A549 (cell line): ENCODE measurements at regions not wholly inside any gene's neighbourhood (a gene's known extent, or its start where the extent isn't known, plus 50 kb on each side); places are given as distances from the start of the nearest gene placed in this dataset.

Experiments
- ATAC-seq, 2 experiments: fragments of 200-7000 bp in 1 of 2; fragments of >200 bp in 1 of 2; cut with Nextera tagmentation in 1 of 2; cut with Tn5 transposase in 1 of 2; 3 replicates each; pipeline versions ENCODE4 v1.8.0 to v1.9.1; 2018 to 2020; ENCODE audit warnings: mild to moderate bottlenecking in 1 of 2, moderate library complexity in 1 of 2
- CTCF ChIA-PET: fragments of 300-600 bp; sonication (Branson Sonifier 250); formaldehyde crosslinking; extraction: SDS; loops from one replicate; lab custom pipeline; 2021; ENCODE audit warnings: antibody characterized with exemption, inconsistent platforms; lab: Yijun Ruan, JAX
- POLR2A ChIA-PET: fragments of 350-600 bp; formaldehyde crosslinking; extraction: SDS; loops from one replicate; lab custom pipeline; 2021; ENCODE audit warnings: antibody characterized with exemption, inconsistent platforms; lab: Yijun Ruan, JAX
- DNase-seq, 2 experiments: peaks; one replicate each; pipeline versions ENCODE4 v3.0.0 to v3.0.0-alpha.2; 2011 to 2016; ENCODE audit warnings: low read depth in 1 of 2, low spot score in 1 of 2
- FAIRE-seq: peaks from 2 replicates; lab custom pipeline; 2011; peaks lifted over from hg19 to GRCh38; lab: Jason Lieb, UNC
- H3K27ac ChIP-seq, 2 experiments: fragments of >200 bp; sonication (Bioruptor Twin); formaldehyde crosslinking; 3 replicates each; pipeline ENCODE4 v1.5.1; 2016 to 2017
- H3K4me1 ChIP-seq: fragments of >200 bp; sonication (Bioruptor Twin); formaldehyde crosslinking; 3 replicates; pipeline ENCODE4 v1.6.1; 2016
- H3K4me2 ChIP-seq: fragments of >200 bp; sonication (Bioruptor Twin); formaldehyde crosslinking; 3 replicates; pipeline ENCODE4 v1.6.1; 2016
- H3K4me3 ChIP-seq: fragments of >200 bp; sonication (Bioruptor Twin); formaldehyde crosslinking; 3 replicates; pipeline ENCODE4 v1.5.1; 2016
- H3K9me3 ChIP-seq: fragments of >200 bp; sonication (Bioruptor Twin); formaldehyde crosslinking; 3 replicates; pipeline ENCODE4 v1.6.1; 2016
- BCL3 ChIP-seq: fragments of >200 bp; sonication (Bioruptor Twin); formaldehyde crosslinking; IDR thresholded peaks from 3 replicates; pipeline ENCODE4 v1.6.1; 2016
- CBX8 ChIP-seq: fragments of 200-600 bp; sonication (generic); IDR thresholded peaks from 2 replicates; pipeline ENCODE4 v1.6.1; 2016
- EHMT2 ChIP-seq: fragments of 200-600 bp; sonication (generic); IDR thresholded peaks from 2 replicates; pipeline ENCODE4 v1.6.1; 2016; ENCODE audit warnings: antibody characterized with exemption, low read depth, mild to moderate bottlenecking, moderate library complexity
- GATA3 ChIP-seq: IDR thresholded peaks from 2 replicates; pipeline ENCODE4 v1.6.1; 2012; ENCODE audit warnings: borderline replicate concordance
- HEYL ChIP-seq: fragments of 250-450 bp; sonication (Bioruptor Pico); IDR thresholded peaks from 2 replicates; pipeline ENCODE4 v1.8.0; 2021; ENCODE audit warnings: mild to moderate bottlenecking, moderate library complexity
- HOXA7 ChIP-seq: fragments of 250-450 bp; sonication (Bioruptor Pico); IDR thresholded peaks from 2 replicates; pipeline ENCODE4 v1.5.0; 2020; ENCODE audit warnings: mild to moderate bottlenecking, moderate library complexity
- JUNB ChIP-seq: fragments of >200 bp; sonication (Bioruptor Twin); formaldehyde crosslinking; IDR thresholded peaks from 2 replicates; pipeline ENCODE4 v1.6.1; 2016
- MAFK ChIP-seq: fragments of 450-650 bp; IDR thresholded peaks from 2 replicates; pipeline ENCODE4 v1.6.1; 2014; ENCODE audit not compliant: partially characterized antibody
- NPAS2 ChIP-seq: fragments of 250-450 bp; sonication (Bioruptor Pico); IDR thresholded peaks from 2 replicates; pipeline ENCODE4 v1.8.0; 2022; ENCODE audit warnings: mild to moderate bottlenecking, moderate library complexity, borderline replicate concordance
- PBX3 ChIP-seq: IDR thresholded peaks from 2 replicates; pipeline ENCODE4 v1.6.1; 2012
- POLR2AphosphoS2 ChIP-seq: conservative IDR thresholded peaks from 2 replicates; pipeline ENCODE4 v1.6.1; 2012; ENCODE audit warnings: low read length, improper control_type of control experiment, inconsistent platforms
- RAD21 ChIP-seq, 2 experiments: fragments of >200 bp in 1 of 2; sonication (Bioruptor Twin) in 1 of 2; formaldehyde crosslinking in 1 of 2; IDR thresholded peaks in 1 of 2; conservative IDR thresholded peaks in 1 of 2; 2 replicates in 1 of 2; 3 replicates in 1 of 2; pipeline ENCODE4 v1.6.1; 2012 to 2018; ENCODE audit warnings: inconsistent platforms in 1 of 2
- SMC3 ChIP-seq: fragments of >200 bp; sonication (Bioruptor Twin); formaldehyde crosslinking; IDR thresholded peaks from 3 replicates; pipeline ENCODE4 v1.6.1; 2018; ENCODE audit warnings: inconsistent platforms
- TFCP2L1 ChIP-seq: fragments of 250-450 bp; sonication (Bioruptor Pico); IDR thresholded peaks from 2 replicates; pipeline ENCODE4 v1.5.0; 2021; ENCODE audit warnings: mild to moderate bottlenecking
- TP53 ChIP-seq: fragments of 250-450 bp; sonication (Bioruptor Pico); IDR thresholded peaks from 2 replicates; pipeline ENCODE4 v1.5.0; 2021; ENCODE audit warnings: mild to moderate bottlenecking, moderate library complexity
- USF2 ChIP-seq: fragments of 450-650 bp; IDR thresholded peaks from 2 replicates; pipeline ENCODE4 v1.6.1; 2014; ENCODE audit warnings: antibody characterized with exemption
- WGBS: methylation state at CpG from one replicate; pipeline ENCODE4 v1.1.6; 2017; ENCODE audit errors: missing lambda C conversion rate; 5-methylcytosine and 5-hydroxymethylcytosine counted together
- TF ChIP-seq, protein P1 (sequence below): IDR thresholded peaks from 2 replicates; pipeline ENCODE4 v1.6.1; 2012; ENCODE audit warnings: low read depth, borderline replicate concordance

- ChIA-PET CTCF (no interaction called here), POLR2A (no interaction called here)
- Histone ChIP-seq H3K9me3 (no peaks in the 10 kb centered on the region), H3K4me3 (no peak overlapping the region), H3K27ac (no peak overlapping the region), H3K4me1 (no peaks in the 10 kb centered on the region), H3K4me2 (no peak overlapping the region)
- DNase-seq (no peak), FAIRE-seq (no peak), ATAC-seq (no peak)
- TF ChIP-seq HOXA7 (CRISPR knock-in tag): no peak
- TF ChIP-seq BCL3: no peak
- TF ChIP-seq CBX8: no peak
- TF ChIP-seq TP53: no peak
- no peak for TF ChIP-seq PBX3
- no peak for TF ChIP-seq SMC3
- no peak for TF ChIP-seq JUNB
- TF ChIP-seq TFCP2L1: no peak
- TF ChIP-seq, all 56 proteins: peak for 0
- 22% methylated on average over 4 of the region's 4 CpGs for WGBS
These were observed 167.2 kb upstream of the CDH11 start for GRCh38 chr16:65289022-65289421.

DNA sequence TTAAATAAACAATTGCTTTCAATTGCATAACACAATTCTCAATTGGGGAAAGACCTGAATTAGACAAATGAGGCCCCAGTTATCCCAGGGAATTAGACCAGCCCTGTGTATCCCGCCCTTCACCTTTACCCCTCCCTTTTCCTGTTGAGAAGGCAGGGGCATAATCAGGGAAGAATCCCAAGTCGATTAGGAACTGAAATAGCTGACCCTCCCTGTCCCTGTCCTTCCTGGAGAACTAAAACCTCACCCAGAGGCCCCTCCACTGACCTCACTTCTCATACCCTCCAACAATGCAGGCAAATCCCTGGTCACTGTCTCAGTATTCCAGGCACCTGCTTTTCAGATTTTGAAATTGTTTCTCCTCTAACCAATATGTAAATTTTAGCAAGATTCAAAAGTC lies 165.4 kb upstream of the CDH11 start:
- no peak overlapping the region for H3K4me2 ChIP-seq
- no peak overlapping the region for H3K4me3 ChIP-seq
- ChIA-PET POLR2A (no interaction called here), CTCF (no interaction called here)
- no peak for FAIRE-seq
- no peak for TF ChIP-seq GATA3
- TF ChIP-seq BCL3: no peak
- TF ChIP-seq NPAS2 (CRISPR knock-in tag): no peak
- TF ChIP-seq, protein P1, sequence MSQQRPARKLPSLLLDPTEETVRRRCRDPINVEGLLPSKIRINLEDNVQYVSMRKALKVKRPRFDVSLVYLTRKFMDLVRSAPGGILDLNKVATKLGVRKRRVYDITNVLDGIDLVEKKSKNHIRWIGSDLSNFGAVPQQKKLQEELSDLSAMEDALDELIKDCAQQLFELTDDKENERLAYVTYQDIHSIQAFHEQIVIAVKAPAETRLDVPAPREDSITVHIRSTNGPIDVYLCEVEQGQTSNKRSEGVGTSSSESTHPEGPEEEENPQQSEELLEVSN: no peak
- TF ChIP-seq HEYL: no peak
- TF ChIP-seq MAFK: no peak
- TF ChIP-seq RAD21 (conservative IDR thresholded peaks at IDR 0.05 in 1 of 2, IDR thresholded peaks at IDR 0.05 in 1 of 2): no peak
- TF ChIP-seq POLR2AphosphoS2: no peak
- H3K4me1 ChIP-seq: no peaks in the 10 kb centered on the region
- WGBS: 0% methylated on average over 2 of the region's 2 CpGs
- ATAC-seq: no peak
- H3K27ac ChIP-seq: no peak overlapping the region
- no peak for DNase-seq
- H3K9me3 ChIP-seq: no peaks in the 10 kb centered on the region

- WGBS: 7% methylated on average over 7 of the region's 7 CpGs
- H3K9me3 ChIP-seq: no peaks in the 10 kb centered on the region
- POLR2A ChIA-PET: no interaction called here
- H3K4me1 ChIP-seq: no peaks in the 10 kb centered on the region
- TF ChIP-seq EHMT2 (no peak), USF2 (no peak)
- TF ChIP-seq, protein P1: no peak
- CTCF ChIA-PET: no interaction called here
- DNase-seq (no peak), FAIRE-seq (no peak), ATAC-seq (no peak)
- no peak overlapping the region for H3K4me2 ChIP-seq
- H3K4me3 ChIP-seq: no peak overlapping the region
- H3K27ac ChIP-seq: no peak overlapping the region
These were observed 163.5 kb upstream of the CDH11 start for GRCh38 chr16:65285128-65286048.
